Stimulated activated CD4-positive, alpha-beta T cell treated with anti-CD3 and anti-CD28 coated beads, Interleukin-15, amount 100 ng/mL, for 48 hours (primary cell): ENCODE measurements at regions not wholly inside any gene's neighbourhood (a gene's known extent, or its start where the extent isn't known, plus 50 kb on each side); places are given as distances from the start of the nearest gene placed in this dataset.

Experiments used
- DNase-seq, 2 donors: peaks; one replicate each; pipeline ENCODE4 v3.0.0-alpha.2; 2020; ENCODE audit warnings: low read depth in 2 of 2

DNA sequence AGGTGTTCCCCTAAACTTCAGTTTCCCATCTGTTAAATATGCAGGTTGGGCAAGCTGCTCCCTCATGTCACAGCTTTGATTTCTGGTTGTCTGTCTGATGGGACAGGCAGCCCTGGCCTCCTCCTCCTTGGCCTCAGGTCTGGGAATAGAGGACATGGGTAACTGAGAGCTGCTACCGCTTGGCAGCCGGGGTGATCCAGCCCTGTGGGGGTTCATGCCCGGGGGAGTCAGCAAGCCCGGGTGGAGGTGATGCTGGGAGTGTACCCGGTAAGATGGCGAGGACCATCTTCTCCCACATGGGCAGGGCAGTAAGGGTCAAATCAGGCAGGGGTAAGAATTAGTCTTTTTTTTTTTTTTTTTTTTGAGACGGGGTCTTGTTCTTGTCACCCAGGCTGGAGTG lies 845.0 kb downstream of the TBC1D22A start:
- DNase-seq = no peak

DNA sequence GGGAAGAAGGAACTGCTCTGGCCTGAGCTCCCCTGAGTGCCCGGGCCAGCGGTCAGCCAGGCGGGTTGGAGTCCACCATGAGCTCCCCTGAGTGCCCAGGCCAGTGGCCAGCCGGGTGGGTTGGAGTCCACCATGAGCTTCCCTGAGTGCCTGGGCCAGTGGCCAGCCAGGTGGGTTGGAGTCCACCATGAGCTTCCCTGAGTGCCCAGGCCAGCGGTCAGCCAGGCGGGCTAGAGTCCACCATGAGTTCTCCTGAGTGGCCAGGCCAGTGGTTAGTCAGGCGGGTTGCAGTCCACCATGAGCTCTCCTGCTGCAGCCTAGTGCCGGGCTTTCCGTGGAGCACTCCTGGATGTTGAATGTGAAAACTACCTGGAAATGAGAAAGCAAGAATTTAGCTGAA lies 844.0 kb downstream of the TBC1D22A start:
- no peak for DNase-seq

DNA sequence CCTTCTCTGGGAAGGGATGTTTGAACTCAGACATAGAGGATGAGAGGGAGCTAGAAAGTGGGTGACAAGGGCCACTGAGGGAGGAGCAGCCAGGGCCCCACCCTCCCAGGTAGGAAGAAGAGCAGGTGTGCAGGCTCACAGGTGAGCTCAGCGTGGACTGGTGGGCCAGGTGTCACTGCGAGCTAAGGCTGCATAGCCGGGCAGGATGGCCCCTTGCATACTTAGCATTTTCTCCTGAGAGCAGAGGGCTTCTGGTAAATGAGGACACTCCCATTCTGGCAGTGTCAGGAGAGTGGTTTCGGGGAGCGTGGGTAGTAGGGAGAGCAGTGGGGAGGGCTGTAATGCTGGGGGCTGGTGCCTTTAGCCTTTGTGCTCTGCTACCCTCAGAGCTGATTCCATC lies 843.4 kb downstream of the TBC1D22A start:
- no peak for DNase-seq

DNA sequence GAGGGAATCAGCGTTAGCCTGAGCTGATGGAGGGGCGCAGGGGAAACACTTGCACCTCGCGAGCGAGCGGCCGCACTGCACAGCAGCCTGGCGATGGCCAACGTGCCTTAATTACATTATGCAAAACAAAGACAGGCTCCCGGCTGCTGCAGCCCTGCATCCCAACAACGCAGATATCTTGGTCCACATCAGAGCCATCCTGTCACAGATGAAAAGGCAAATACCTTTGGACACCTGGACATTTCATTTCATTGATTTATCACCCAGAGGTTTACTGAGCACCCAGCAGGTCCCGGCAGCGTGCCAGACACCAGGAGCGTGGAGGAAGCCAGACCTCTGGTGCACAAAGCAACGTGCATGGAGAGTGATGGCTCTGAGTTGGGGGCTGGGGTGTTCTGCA lies 843.0 kb downstream of the TBC1D22A start:
- no peak for DNase-seq

DNA sequence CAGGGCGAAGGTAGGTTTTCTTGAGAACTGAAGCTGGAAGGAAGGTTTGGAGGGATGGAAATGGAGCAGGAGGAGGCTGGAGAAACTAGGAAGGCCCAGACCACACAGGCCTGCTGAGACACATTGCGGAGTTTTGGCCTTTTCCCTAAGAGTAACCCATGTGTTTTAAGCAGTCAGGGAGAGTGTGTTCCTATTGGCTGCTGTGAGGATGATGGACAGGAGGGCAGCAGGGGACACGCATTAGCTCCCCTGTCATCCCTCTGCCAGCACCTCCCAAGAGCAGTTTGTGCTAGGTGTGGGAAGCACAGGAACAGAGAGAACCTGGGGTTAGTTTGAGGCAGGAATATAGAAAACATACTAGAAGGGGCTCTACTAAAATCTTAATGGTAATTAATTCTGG lies 842.1 kb downstream of the TBC1D22A start:
- DNase-seq = no peak

GRCh38 chr22:47602732-47603131 lies 840.3 kb downstream of the TBC1D22A start:
- no peak for DNase-seq

DNA sequence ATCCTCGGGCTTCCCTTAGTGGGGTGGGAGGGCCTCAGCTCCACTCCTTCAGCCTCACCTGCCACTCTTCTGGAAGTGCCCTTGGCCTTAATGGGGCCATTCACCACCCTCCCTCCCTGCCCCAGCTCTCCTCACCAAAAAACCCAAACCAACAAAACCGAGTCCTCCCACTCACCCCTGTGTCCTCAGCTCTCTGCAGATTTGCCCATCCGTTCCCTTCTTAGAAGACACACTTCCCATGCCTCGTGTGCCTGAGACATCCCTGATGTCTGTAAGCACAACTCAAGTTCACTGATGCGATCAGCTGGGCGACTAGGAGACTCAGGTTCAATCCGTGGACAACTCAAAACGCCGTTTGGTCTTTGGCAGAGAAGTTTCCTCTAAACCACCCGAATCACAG lies 839.2 kb downstream of the TBC1D22A start:
- no peak for DNase-seq

DNA sequence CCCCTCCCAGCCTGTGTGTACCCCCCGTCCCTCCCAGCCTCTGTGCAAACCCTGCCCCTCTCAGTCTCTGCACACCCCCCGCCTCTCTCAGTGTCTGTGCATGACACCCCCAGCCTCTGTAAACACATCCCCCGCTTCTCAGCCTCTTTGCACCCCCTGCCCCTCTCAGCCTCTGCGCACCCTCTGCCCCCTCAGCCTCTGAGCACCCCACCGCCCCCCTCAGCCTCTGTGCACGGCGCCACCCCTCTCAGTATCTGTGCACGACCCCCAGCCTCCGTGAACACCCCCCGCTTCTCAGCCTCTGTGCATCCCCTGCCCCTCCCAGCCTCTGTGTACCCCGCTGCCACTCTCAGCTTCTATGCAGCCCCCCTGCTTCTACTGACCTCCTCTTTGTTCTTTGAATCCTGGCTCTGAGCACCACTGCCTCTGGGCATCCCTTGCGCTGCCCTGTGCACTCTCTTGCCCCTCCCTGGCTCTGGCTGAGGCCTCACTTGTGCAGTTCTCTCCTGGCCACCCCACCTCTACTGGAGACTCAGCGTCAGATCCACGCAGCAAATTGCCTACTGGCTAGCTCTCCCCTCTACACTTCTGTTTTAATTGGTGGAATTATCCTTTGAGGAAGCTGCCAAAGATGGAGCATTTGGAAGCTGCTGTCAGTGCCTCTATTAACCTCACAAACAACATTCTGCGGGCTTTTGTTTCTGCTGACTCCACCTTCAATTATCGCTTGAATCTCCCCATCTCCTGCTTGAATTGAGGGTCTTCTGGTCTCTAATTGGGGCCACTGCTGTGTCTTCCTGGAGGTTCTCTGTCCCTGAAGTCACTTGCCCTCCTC lies 838.6 kb downstream of the TBC1D22A start:
- DNase-seq = no peak

- no peak for DNase-seq
These were observed 837.8 kb downstream of the TBC1D22A start for GRCh38 chr22:47600281-47600680.

DNA sequence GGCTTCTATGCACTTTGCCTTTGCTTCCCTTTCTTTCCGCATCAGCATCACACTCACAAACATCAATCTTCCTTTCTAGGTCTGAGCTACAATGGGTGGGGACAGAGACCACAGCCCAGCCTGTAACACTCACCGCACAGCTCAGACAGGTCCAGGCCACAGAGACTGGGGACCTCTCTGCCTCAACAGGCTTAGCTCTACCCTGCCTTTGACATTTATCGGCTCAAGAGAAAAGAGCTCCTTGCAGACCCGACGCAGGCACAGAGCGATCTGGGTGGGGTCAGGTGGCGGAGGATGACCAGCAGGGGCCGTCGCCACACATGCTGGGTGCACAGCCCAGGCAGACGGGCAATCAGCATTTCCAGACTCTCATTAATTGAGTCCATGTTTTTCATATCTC lies 837.3 kb downstream of the TBC1D22A start:
- no peak for DNase-seq

DNA sequence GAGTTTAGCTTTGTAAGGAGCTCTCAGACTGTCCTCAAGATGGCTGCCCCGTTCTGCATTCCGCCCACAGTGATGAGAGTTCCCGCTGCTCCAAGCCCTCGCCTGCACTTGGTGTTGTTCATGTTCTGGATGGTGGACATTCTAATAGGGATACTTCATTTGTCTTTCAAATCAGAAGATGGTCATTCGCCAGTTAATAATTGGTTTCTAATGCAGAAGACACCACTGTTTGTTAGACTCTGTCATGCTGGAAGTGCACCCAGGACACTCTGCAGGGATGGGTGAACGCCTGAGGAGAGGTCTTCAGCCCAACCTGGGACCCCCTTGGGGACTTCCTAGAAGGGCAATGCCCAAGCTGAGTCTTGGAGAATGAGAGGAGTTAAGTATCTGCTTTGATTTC lies 836.4 kb downstream of the TBC1D22A start:
- DNase-seq = no peak

GRCh38 chr22:47597041-47597440 lies 834.6 kb downstream of the TBC1D22A start:
- DNase-seq = no peak

GRCh38 chr22:47596176-47596690 lies 833.8 kb downstream of the TBC1D22A start:
- no peak for DNase-seq

GRCh38 chr22:47594836-47595521 lies 832.5 kb downstream of the TBC1D22A start:
- no peak for DNase-seq

DNA sequence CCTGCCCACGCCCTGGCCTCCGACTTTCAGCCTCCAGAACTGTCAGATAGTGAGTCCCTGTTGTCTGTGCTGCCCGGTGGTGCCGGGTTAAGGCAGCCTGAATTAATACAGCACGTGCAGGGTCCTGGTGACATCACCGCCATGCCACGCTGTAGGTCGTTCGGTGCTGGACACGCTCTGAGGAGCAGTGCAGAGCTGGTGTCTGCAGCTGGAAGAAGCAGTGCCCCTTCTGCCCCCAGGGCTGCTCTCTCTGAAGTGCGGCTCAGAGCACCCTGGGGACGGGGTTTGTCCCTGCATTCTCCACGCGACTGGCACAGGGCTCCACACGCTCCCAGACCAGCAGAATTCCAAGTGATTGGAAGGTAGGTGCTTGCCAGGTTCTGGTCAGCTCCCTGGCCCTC lies 831.5 kb downstream of the TBC1D22A start:
- no peak for DNase-seq

GRCh38 chr22:47593291-47593690 lies 830.8 kb downstream of the TBC1D22A start:
- DNase-seq = no peak

DNA sequence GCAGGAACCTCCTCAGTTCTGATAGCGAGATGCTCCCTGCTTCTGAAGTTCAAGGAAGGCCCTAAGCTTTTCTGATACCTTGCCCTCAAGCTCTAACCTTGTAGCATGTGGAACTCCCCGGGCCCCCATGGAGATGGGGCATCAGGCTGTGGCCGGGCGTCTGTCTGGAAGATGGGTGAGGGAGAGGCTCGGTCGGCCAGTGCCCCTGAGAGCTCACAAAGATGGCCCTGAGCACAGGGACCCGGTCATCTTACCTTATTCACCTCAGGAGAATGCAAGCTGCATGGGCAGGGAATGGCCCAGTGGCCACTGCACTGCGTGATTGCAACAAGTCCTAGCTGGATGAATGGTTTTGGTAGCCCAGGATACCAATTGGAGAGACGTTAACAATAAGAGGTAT lies 830.3 kb downstream of the TBC1D22A start:
- DNase-seq = no peak

DNA sequence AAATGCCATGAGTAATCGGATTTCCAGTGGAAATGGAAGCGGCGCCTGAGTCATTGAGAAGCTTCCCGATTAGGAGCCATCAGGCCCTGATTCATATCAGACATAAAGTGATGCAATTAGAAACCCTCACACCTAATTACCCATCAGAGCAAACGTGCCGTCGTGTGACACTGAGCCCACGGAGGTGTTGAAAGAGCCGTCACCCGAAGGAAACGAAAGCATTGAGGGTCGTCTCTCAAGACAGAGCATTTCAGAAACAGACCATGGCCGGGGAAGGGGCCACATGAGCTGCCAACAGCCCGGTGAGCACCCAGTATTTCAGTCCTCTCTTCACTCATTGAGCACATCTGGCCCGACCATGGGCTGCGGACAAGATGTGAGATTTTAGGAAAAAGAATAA lies 829.3 kb downstream of the TBC1D22A start:
- DNase-seq = no peak

- DNase-seq = no peak
These were observed 828.6 kb downstream of the TBC1D22A start for GRCh38 chr22:47591016-47591415.

DNA sequence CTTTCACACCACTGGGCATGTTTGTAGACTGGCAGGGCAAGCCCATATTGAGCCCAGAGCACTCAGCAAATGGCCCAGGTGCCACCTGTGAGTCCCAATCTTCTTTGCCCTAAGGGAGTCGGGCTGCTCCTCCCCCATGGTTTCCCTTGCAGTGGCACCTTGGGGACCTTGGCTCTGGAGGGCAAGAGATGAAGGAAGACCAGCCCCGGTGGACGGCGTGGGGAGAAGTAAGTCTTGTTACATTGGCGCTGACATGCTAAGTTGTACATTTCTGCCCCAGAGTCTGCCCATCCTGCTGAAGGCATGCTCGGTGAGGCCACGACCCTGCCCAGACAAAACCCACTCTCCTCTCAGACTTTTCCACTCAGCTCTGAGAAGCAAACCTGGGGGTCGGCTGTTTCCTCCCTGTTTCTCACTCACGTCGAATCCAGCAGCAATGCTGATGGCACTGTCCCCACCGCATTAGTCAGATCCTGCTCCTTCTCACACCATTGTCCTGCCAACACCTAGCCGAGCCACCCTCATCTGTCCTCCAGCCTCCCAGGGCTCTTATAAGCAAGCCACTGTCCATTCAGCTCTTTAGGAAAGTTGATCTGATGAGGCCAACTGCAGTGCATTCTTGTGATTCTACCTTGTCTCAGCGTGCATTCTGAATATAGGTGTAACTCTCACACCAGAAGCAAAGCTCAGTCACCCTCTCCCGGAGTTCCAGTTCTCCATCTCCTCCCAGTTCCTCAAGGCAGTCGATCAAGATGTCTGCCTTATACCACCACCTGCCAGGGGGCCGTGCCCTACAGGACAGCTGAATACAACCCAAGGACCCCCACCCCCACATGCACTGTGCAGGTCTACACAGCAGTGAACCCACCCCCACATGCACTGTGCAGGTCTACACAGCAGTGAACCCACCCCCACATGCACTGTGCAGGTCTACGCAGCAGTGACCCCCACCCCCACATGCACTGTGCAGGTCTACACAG lies 827.1 kb downstream of the TBC1D22A start:
- DNase-seq = no peak

DNA sequence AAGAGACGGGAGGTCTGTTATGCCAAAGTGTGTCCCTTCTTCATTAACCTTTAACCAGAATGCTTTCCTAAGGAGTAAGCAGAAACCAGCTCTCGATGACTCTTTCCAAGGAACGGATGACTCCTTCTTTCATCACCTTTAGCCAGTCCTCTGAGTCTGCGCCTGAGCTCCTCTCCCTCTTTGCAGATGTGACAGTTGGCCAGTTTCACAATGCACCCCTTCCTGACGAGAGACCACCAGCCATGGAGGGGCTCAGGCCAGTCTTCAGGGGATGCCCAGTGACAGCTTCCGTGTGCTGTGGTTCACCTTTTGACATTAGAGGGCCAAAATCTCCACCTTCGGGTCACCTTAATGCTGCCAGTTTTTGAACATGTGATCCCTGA lies 826.1 kb downstream of the TBC1D22A start:
- no peak for DNase-seq
